ENCODE measurements at regions not wholly inside any gene's neighbourhood (a gene's known extent, or its start where the extent isn't known, plus 50 kb on each side); places are given as distances from the start of the nearest gene placed in this dataset.

- ATAC-seq (no peak), FAIRE-seq (no peak), DNase-seq (ENCODE audit: extremely low read depth in 1 of 4, low spot score in 3 of 4) (no peak)
- H3K79me2 ChIP-seq (ENCODE audit: control insufficient read depth, insufficient read depth, low read length) = no peaks in the 10 kb centered on the region
- H3K9me3 ChIP-seq (replicated peaks; ENCODE audit: control insufficient read depth, insufficient read depth, low read depth, low read length) = no peaks in the 10 kb centered on the region; the same call in 1 of the 2 replicates
- H3K4me3 ChIP-seq = no peak overlapping the region
- no peak overlapping the region for H2AFZ ChIP-seq (ENCODE audit: low read depth, low read length)
- TF ChIP-seq ZNF507 (tag; conservative IDR thresholded peaks at IDR 0.05) (no peak), ZNF324 (CRISPR knock-in tag; IDR thresholded peaks at IDR 0.05) (no peak), CTCF (IDR thresholded peaks at IDR 0.05 in 2 of 3, conservative IDR thresholded peaks at IDR 0.05 in 1 of 3; ENCODE audit: insufficient read depth in 2 of 3, low read depth in 1 of 3, low read length in 3 of 3) (0 out of 6 replicates have a peak, but pooled peaks of 1 of the 3 experiments have one; percentile 2), ZBTB34 (CRISPR knock-in tag; IDR thresholded peaks at IDR 0.05) (no peak), PRPF4 (IDR thresholded peaks at IDR 0.05; ENCODE audit: insufficient read depth, low read depth, low read length, poor library complexity, severe bottlenecking) (no peak)
- CTCF ChIA-PET (ENCODE audit: low intra/inter-chr PET ratio) = no interaction called here
- in situ Hi-C loops (cut with MboI) = no loop called here
- H3K9ac ChIP-seq (ENCODE audit: insufficient read depth in 1 of 2, low read depth in 2 of 2, low read length in 2 of 2) = no peak overlapping the region
- H3K27ac ChIP-seq (ENCODE audit: extremely low read depth, low read depth, low read length) = no peak overlapping the region
- H3K36me3 ChIP-seq (ENCODE audit: control insufficient read depth, insufficient read depth, low read length) = no peaks in the 10 kb centered on the region
- no TSS peak for BruUV-seq (replicated peaks)
- 0% methylated on average over 3 of the region's 3 CpGs for WGBS (ENCODE audit: insufficient coverage, low coverage, missing lambda C conversion rate)
- intact Hi-C loops (cut with micrococcal nuclease) = no loop called here
- H3K4me2 ChIP-seq (ENCODE audit: insufficient read depth, low read length) = no peak overlapping the region
- POLR2A ChIA-PET = no interaction called here
- no peaks in the 10 kb centered on the region for H4K20me1 ChIP-seq (replicated peaks; ENCODE audit: control insufficient read depth, insufficient read depth, low read length)
- H3K27me3 ChIP-seq (ENCODE audit: control insufficient read depth in 2 of 2, insufficient read depth in 2 of 2, low read length in 2 of 2) = peaks cover 0 to 11% of the 10 kb centered on the region in 2 experiments; a peak in 2 of 5 replicates
- no peaks in the 10 kb centered on the region for H3K9me1 ChIP-seq (ENCODE audit: control insufficient read depth, insufficient read depth, low read length)
- no peaks in the 10 kb centered on the region for H3K4me1 ChIP-seq (replicated peaks in 1 of 2; ENCODE audit: control insufficient read depth in 2 of 2, insufficient read depth in 2 of 2, low read length in 2 of 2)
Measured at GRCh38 chr17:31645351-31645750, 213.7 kb downstream of the COPRS start.
